Stimulated activated CD4-positive, alpha-beta T cell treated with anti-CD3 and anti-CD28 coated beads, Interleukin-2, amount 100 ng/mL, for 48 hours (primary cell): ENCODE measurements at regions not wholly inside any gene's neighbourhood (a gene's known extent, or its start where the extent isn't known, plus 50 kb on each side); places are given as distances from the start of the nearest gene placed in this dataset.

ENCODE experiments used
- DNase-seq, 2 donors: peaks; one replicate each; pipeline ENCODE4 v3.0.0-alpha.2; 2020

- DNase-seq, result no peak
Measured at GRCh38 chr9:28034242-28034641, 461.0 kb upstream of the C9orf72 start.

- DNase-seq, result no peak
Measured at GRCh38 chr9:28037968-28038367, 464.7 kb upstream of the C9orf72 start.

- DNase-seq, result no peak
Measured at GRCh38 chr9:28045051-28045450, 471.8 kb upstream of the C9orf72 start.

GRCh38 chr9:28050046-28050445, 476.8 kb upstream of the C9orf72 start:
- no peak for DNase-seq

- DNase-seq, result no peak
Measured at GRCh38 chr9:28050941-28051340, 477.7 kb upstream of the C9orf72 start.

- DNase-seq, result no peak
Measured at GRCh38 chr9:28051559-28052503, 478.6 kb upstream of the C9orf72 start.

- DNase-seq, result no peak
Measured at GRCh38 chr9:28053096-28053777, 480.0 kb upstream of the C9orf72 start.

- DNase-seq, result no peak
Measured at GRCh38 chr9:28056006-28056405, 482.7 kb upstream of the C9orf72 start.

- no peak for DNase-seq
Measured at GRCh38 chr9:28056466-28056865, 483.2 kb upstream of the C9orf72 start.

GRCh38 chr9:28059192-28059591, 485.9 kb upstream of the C9orf72 start:
- DNase-seq, result no peak

- DNase-seq, result no peak
Measured at GRCh38 chr9:28064241-28064815, 491.0 kb upstream of the C9orf72 start.

GRCh38 chr9:28073270-28073669, 500.0 kb upstream of the C9orf72 start:
- no peak for DNase-seq

GRCh38 chr9:28079677-28080076, 506.4 kb upstream of the C9orf72 start:
- no peak for DNase-seq

GRCh38 chr9:28082671-28083070, 509.4 kb upstream of the C9orf72 start:
- DNase-seq, result no peak

GRCh38 chr9:28086881-28087280, 513.6 kb upstream of the C9orf72 start:
- no peak for DNase-seq

GRCh38 chr9:28092981-28093936, 520.0 kb upstream of the C9orf72 start:
- DNase-seq, result no peak

GRCh38 chr9:28101509-28101908, 528.2 kb upstream of the C9orf72 start:
- no peak for DNase-seq

GRCh38 chr9:28105001-28105400, 531.7 kb upstream of the C9orf72 start:
- no peak for DNase-seq

- no peak for DNase-seq
Measured at GRCh38 chr9:28120184-28120583, 546.9 kb upstream of the C9orf72 start.

- DNase-seq, result no peak
Measured at GRCh38 chr9:28120626-28121025, 547.3 kb upstream of the C9orf72 start.

GRCh38 chr9:28121366-28121765, 548.1 kb upstream of the C9orf72 start:
- no peak for DNase-seq

- DNase-seq, result no peak
Measured at GRCh38 chr9:28124917-28125316, 551.6 kb upstream of the C9orf72 start.

GRCh38 chr9:28127101-28127500, 553.8 kb upstream of the C9orf72 start:
- no peak for DNase-seq
